OCI-LY1 (cell line): ENCODE measurements at regions not wholly inside any gene's neighbourhood (a gene's known extent, or its start where the extent isn't known, plus 50 kb on each side); places are given as distances from the start of the nearest gene placed in this dataset.

ENCODE experiments used
- EZH2 ChIP-seq: fragments of 200-600 bp; sonication (generic), shearing (Covaris generic); IDR thresholded peaks from 2 replicates; pipeline ENCODE4 v1.8.0; 2017; ENCODE audit warnings: borderline replicate concordance, mixed run types, mild to moderate bottlenecking, antibody characterized with exemption, low read length, moderate library complexity, mixed read lengths
- TF ChIP-seq, protein P1 (sequence below): fragments of 200-600 bp; sonication (generic), shearing (Covaris generic); IDR thresholded peaks from 2 replicates; pipeline ENCODE4 v1.5.1; 2017; ENCODE audit warnings: mild to moderate bottlenecking, antibody characterized with exemption, low read length, moderate library complexity, mixed read lengths

DNA sequence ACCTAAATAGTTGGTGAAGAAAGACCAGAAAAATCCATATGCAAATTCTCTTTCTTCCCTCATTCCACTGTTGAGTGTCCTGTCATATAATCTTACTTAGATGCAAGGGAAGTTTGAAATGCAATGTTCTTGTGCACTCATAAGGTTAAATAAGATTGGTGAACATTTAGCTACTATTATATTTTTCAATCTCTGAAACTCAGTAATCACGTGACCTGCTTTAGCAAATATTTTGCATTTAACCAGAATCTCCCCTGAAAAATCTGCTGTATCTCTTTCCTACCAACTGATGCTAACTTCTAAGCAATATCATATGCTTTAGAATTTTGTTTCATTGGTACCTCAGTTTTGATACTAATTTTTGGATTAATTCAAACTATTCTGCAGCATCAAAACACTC lies 533.2 kb downstream of the RIT2 start:
- TF ChIP-seq, protein P1, sequence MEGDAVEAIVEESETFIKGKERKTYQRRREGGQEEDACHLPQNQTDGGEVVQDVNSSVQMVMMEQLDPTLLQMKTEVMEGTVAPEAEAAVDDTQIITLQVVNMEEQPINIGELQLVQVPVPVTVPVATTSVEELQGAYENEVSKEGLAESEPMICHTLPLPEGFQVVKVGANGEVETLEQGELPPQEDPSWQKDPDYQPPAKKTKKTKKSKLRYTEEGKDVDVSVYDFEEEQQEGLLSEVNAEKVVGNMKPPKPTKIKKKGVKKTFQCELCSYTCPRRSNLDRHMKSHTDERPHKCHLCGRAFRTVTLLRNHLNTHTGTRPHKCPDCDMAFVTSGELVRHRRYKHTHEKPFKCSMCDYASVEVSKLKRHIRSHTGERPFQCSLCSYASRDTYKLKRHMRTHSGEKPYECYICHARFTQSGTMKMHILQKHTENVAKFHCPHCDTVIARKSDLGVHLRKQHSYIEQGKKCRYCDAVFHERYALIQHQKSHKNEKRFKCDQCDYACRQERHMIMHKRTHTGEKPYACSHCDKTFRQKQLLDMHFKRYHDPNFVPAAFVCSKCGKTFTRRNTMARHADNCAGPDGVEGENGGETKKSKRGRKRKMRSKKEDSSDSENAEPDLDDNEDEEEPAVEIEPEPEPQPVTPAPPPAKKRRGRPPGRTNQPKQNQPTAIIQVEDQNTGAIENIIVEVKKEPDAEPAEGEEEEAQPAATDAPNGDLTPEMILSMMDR: no peak
- TF ChIP-seq EZH2: no peak
